ENCODE measurements at regions not wholly inside any gene's neighbourhood (a gene's known extent, or its start where the extent isn't known, plus 50 kb on each side); places are given as distances from the start of the nearest gene placed in this dataset.

GRCh38 chr9:126226991-126227936, 99.4 kb upstream of the MVB12B start:
- Mint-ChIP-seq H3K4me3 (no peak overlapping the region), H3K4me1 (peaks cover 11% of the 10 kb centered on the region), H3K27me3 (peaks cover 45% of the 10 kb centered on the region), H3K27ac (no peak overlapping the region), H3K9me3 (ENCODE audit: insufficient read depth) (no peaks in the 10 kb centered on the region)
- Histone ChIP-seq H3K27me3 (replicated peaks in 1 of 4; ENCODE audit: control extremely low read depth in 1 of 4, control insufficient read depth in 3 of 4, insufficient read depth in 4 of 4, low read length in 3 of 4) (peaks cover 0 to 42% (median 7%) of the 10 kb centered on the region in 4 experiments), H3K4me3 (ENCODE audit: control extremely low read depth in 1 of 5, extremely low read depth in 1 of 5, insufficient read depth in 1 of 5, low read depth in 2 of 5, low read length in 4 of 5) (no peak overlapping the region), H3K79me2 (ENCODE audit: control insufficient read depth, insufficient read depth, low read length) (no peaks in the 10 kb centered on the region), H3K36me3 (replicated peaks in 1 of 2; ENCODE audit: control extremely low read depth in 1 of 2, control insufficient read depth in 1 of 2, extremely low read depth in 1 of 2, insufficient read depth in 2 of 2, low read length in 1 of 2) (no peaks in the 10 kb centered on the region), H2AFZ (ENCODE audit: insufficient read depth, low read depth, low read length, poor library complexity, severe bottlenecking) (no peak overlapping the region), H3K4me1 (ENCODE audit: control insufficient read depth in 2 of 2, insufficient read depth in 2 of 2, low read length in 2 of 2) (peaks cover 9 to 11% of the 10 kb centered on the region in 2 donors), H3K9ac (ENCODE audit: low read length) (no peak overlapping the region), H3K4me2 (replicated peaks; ENCODE audit: low read depth, low read length, poor library complexity, severe bottlenecking) (no peak overlapping the region), H3K9me3 (ENCODE audit: control extremely low read depth in 1 of 3, control insufficient read depth in 2 of 3, insufficient read depth in 1 of 3, low read length in 2 of 3) (peaks cover 0 to 10% (median 0%) of the 10 kb centered on the region in 3 donors), H3K27ac (ENCODE audit: low read length in 2 of 2) (no peak overlapping the region), H4K20me1 (ENCODE audit: control insufficient read depth, insufficient read depth, low read length, poor library complexity, severe bottlenecking) (no peaks in the 10 kb centered on the region)
- DNase-seq (no peak), ATAC-seq (ENCODE audit: low read depth) (no peak)
- TF ChIP-seq EZH2 (IDR thresholded peaks at IDR 0.05; ENCODE audit: borderline replicate concordance, insufficient read depth, low read depth, low read length, poor library complexity, severe bottlenecking), result no peak
- CTCF ChIA-PET, result interaction anchor here (1.1 to 3.2 kb wide), 5 partner anchors 264 to 819 kb away, joined by 4 to 14 read pairs (median 5); no protein-coding TSS in a partner anchor
- WGBS (ENCODE audit: insufficient coverage), result 78% methylated on average over 26 of the region's 27 CpGs
- POLR2A ChIA-PET, result no interaction called here
- intact Hi-C loops (cut with micrococcal nuclease), result no loop called here

GRCh38 chr9:126228111-126228780, 98.4 kb upstream of the MVB12B start:
- Histone ChIP-seq H3K4me1 (ENCODE audit: control insufficient read depth in 2 of 2, insufficient read depth in 2 of 2, low read length in 2 of 2) (peaks cover 0 to 3% of the 10 kb centered on the region in 2 donors), H3K79me2 (ENCODE audit: control insufficient read depth, insufficient read depth, low read length) (no peaks in the 10 kb centered on the region), H3K27me3 (replicated peaks in 1 of 4; ENCODE audit: control extremely low read depth in 1 of 4, control insufficient read depth in 3 of 4, insufficient read depth in 4 of 4, low read length in 3 of 4) (peaks cover 0 to 32% (median 1%) of the 10 kb centered on the region in 4 experiments), H4K20me1 (ENCODE audit: control insufficient read depth, insufficient read depth, low read length, poor library complexity, severe bottlenecking) (no peaks in the 10 kb centered on the region), H3K9ac (ENCODE audit: low read length) (no peak overlapping the region), H3K36me3 (replicated peaks in 1 of 2; ENCODE audit: control extremely low read depth in 1 of 2, control insufficient read depth in 1 of 2, extremely low read depth in 1 of 2, insufficient read depth in 2 of 2, low read length in 1 of 2) (no peaks in the 10 kb centered on the region), H2AFZ (ENCODE audit: insufficient read depth, low read depth, low read length, poor library complexity, severe bottlenecking) (peak overlapping the region; percentile 48), H3K27ac (ENCODE audit: low read length in 2 of 2) (no peak overlapping the region), H3K4me3 (ENCODE audit: control extremely low read depth in 1 of 5, extremely low read depth in 1 of 5, insufficient read depth in 1 of 5, low read depth in 2 of 5, low read length in 4 of 5) (no peak overlapping the region), H3K4me2 (replicated peaks; ENCODE audit: low read depth, low read length, poor library complexity, severe bottlenecking) (peak overlapping the region; percentile 48), H3K9me3 (ENCODE audit: control extremely low read depth in 1 of 3, control insufficient read depth in 2 of 3, insufficient read depth in 1 of 3, low read length in 2 of 3) (peaks cover 0 to 2% (median 0%) of the 10 kb centered on the region in 3 donors)
- TF ChIP-seq CTCF (IDR thresholded peaks at IDR 0.05) (no peak), EZH2 (IDR thresholded peaks at IDR 0.05; ENCODE audit: borderline replicate concordance, insufficient read depth, low read depth, low read length, poor library complexity, severe bottlenecking) (no peak)
- ATAC-seq (ENCODE audit: low read depth) (no peak), DNase-seq (no peak)
- intact Hi-C loops (cut with micrococcal nuclease), result no loop called here
- WGBS (ENCODE audit: insufficient coverage), result 92% methylated on average over 14 of the region's 14 CpGs
- Mint-ChIP-seq H3K27ac (no peak overlapping the region), H3K4me1 (peaks cover 9% of the 10 kb centered on the region), H3K4me3 (no peak overlapping the region), H3K9me3 (ENCODE audit: insufficient read depth) (no peaks in the 10 kb centered on the region), H3K27me3 (peaks cover 43% of the 10 kb centered on the region)
- ChIA-PET POLR2A (no interaction called here), CTCF (interaction anchor here (1.1 to 2.7 kb wide), 2 partner anchors 263 to 820 kb away, joined by 4 to 10 read pairs; no protein-coding TSS in a partner anchor)
